ENCODE measurements at regions not wholly inside any gene's neighbourhood (a gene's known extent, or its start where the extent isn't known, plus 50 kb on each side); places are given as distances from the start of the nearest gene placed in this dataset.
"Not testable (repeated sequence)": the region's sequence is repeated elsewhere in the genome, so short reads cannot be mapped to it uniquely, and the experiment has no call there.

DNA sequence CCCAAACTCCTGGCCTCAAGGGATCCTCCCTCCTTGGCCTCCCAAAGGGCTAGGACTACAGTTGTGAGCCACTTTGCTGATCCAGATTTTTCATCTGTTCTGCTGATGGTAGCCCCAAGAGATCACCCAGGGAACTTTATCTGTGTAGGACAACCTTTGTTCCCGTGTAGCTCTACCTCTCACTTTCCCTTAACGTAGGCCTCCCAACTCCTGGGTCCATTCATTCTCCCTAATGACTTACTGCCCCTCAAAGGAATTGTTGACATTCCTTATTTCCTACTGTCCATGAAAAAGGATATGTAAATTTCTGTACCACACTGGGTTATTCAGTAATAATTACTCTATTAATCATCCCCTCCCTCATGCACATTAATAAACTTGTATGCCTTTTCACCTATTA, 51.0 kb upstream of the PHF24 start:
- DNase-seq = no peak

DNA sequence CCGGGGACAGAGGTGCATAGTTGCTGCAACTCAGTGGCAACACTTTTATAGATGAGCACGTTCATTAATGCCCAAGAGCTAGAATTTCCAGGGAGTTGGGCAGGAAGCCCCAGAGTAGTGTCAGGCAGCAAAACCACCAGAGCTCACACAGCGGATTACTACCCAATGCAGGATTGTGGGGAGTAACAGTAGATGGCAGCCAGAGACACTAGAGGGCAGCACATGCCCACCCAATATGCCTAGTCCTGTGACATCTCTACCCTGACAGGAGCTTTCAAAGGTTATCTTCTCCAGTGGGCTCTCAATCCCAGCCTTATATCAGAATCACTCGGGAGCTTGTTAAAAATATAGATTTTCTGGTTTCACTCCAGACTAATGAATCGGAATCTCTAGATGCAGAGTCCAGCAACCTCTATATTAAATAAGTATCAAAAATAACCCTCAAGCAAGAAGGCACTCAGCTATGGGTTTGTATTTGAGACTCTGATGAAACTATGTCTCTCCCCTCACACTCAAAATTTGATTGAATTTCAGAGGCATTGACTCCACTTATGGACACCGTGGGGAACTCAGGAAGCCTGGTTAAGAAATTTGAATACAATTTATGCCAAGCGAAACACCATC, 58.4 kb upstream of the PHF24 start:
- peak; percentile 77 to 80 for DNase-seq

- DNase-seq = no peak
Observed at GRCh38 chr9:34898846-34899245, 59.2 kb upstream of the PHF24 start.

- no peak for DNase-seq
Observed at GRCh38 chr9:34896112-34896511, 62.0 kb upstream of the PHF24 start.

DNA sequence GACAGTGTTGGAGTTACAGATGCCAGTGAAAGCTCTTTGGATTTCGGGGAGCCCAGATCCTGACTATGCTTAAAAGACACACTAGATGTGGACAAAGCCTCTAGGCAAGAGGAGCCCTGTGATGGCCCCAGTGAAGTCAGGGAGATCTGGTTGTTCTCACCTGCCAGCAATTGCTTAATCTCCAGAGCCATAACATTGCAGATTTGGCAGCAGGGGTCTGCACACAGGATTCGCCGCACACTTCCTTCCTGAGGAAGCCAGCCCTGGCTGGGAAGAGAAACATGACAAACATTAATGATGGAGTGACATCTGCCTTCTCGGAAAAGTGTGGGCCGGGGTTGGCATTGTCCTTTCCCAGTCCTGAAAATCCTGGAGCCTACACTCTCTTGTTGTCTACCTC, 65.2 kb upstream of the PHF24 start:
- DNase-seq = no peak

DNA sequence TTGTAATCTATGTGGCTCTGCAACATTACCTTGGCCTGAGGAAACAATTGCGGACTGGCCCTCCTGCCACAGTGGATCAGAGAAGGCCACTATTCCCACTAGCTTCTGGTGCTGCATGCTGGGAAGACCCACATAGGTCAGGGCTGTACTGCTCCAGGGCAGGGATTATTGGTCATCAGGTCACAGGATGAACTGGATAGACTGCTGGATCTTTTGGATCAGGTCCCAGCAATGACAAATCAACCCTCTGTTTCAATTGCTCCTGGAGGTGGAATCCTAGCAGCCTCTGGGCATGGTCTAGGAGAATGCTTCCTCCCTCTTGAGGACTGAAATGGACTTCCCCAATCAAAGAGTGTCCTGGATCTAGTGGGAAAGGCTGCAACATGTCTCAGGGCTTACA, 66.7 kb upstream of the PHF24 start:
- no peak for DNase-seq

DNA sequence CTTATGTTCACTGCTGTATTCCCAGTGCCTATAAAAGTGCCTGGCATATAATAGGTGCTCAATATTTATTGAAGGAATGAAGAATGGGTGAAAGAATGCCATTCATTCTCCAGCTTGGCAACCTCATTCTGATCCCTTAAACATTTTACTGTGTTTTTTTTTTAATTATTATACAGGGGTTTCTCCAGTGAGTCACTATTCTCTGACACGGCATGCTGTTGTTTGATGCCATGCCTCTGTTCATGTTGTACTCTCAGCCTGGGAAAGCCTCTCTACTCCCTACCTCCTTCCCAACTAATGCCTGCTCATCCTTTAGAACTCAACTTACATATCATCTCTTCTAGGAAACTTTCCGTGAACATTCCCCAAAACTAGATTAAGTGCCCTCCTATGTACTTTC, 70.2 kb upstream of the PHF24 start:
- DNase-seq = no peak

DNA sequence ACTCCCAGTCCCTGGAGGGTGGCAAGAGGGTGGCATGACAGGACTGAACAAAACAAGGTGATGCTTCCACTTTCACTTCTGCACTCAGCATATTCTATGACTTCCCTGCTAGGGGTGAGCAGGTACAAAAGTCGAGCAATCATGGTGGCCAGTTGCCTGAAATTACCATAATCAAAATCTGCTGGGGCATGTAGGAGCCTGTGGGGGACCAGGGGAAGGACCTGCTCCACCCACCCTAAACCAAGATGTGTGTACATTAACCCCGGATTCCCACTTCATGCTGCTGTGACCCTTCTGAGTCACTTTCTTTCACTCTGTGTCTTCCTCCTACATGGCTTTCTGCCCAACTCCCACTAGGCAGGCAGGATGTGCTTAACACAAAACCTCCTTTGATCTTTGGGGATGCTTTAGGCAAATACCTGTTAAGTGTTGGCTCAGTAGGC, 73.3 kb upstream of the PHF24 start:
- DNase-seq = no peak

DNA sequence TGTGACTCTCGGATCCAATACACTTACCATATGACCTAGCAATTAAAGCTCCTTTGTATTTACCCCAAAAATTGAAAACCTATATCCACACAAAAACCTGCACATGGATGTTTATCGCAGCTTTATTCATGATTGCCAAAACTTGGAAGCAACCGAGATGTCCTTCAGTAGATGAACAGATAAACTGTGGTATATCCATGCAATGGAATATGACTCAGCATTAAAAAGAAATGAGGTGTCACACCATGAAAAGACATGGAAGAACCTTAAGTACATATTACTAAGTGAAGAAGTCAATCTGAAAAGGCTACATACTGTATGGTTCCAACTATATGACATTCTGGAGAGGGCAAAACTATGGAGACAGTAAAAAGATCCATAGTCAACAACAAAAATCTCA, 82.0 kb upstream of the PHF24 start:
- DNase-seq = no peak

- no peak for DNase-seq
Observed at GRCh38 chr9:34869390-34869789, 88.7 kb upstream of the PHF24 start.

DNA sequence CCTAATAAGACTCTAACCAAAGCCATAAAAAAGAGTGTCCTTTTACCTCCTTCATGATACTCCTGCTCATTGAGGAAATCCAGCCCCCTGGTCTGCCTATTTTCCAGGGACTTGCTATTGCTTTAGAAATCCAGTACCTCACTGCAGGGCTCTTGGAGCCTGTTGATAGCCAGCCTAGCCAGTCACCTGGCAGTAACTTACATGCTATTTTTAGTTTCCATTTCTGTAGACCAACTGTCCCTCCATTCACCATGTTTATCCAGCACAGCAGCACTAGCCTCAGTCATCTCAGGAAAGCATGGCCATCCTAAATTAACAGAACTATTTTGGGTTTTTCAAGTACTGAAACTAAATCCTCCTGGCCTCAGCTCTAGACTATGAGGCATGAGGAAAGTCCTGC, 91.5 kb upstream of the PHF24 start:
- no peak for DNase-seq

- no peak for DNase-seq
Observed at GRCh38 chr9:34863426-34863825, 94.7 kb upstream of the PHF24 start.

- DNase-seq = no peak
Observed at GRCh38 chr9:34862836-34863235, 95.2 kb upstream of the PHF24 start.

DNA sequence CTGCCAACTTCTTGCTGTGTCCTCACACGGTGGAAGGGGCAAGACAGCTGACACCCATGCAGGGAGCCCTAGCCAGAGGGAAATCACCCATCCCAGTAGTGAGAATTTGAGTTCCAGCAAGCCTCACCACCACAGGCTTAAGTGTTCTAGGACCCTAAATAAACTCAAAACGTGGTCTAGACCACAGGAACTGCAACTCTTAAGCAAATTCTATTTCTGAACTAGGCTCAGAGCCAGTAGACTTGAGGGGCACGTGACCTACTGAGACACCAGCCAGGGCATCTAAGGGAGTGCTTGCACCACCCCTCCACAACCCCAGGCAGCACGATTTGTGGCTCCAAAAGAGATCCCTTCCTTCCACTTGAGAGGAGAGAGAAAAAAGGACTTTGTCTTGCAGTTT, 96.0 kb upstream of the PHF24 start:
- no peak for DNase-seq

DNA sequence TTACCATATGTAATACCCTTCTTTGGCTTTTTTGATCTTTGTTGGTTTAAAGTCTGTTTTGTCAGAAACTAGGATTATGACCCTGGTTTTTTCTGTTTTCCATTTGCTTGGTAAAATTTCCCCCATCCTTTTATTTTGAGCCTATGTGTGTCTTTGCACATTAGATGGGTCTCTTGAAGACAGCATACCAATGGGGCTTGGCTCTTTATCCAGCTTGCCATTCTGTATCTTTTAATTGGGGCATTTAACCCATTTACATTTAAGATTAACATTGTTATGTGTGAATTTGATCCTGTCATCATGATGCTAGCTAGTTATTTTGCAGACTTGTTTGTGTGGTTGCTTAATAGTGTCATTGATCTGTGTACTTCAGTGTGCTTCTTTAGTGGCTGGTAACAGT, 103.1 kb upstream of the PHF24 start:
- DNase-seq = not testable (repeated sequence)

DNA sequence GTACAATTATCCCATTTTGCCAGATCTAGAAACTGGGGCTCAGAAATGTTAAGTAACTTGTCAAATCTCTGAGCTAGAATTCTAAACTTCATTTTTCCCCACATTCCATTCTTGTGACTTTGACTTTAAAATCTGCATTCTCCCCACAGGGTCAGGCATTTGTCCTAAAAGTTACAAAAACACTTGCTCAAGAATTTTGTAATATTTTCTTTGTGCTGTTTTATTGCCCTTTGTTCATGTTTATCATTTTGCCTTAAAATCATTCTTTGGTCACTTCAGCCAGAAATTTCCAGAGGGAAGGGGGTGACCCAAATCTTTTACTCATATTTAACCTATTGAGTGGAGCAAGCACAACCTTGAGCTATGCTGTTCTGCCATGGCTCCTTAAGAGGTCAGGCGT, 120.1 kb upstream of the CCL21 start:
- no peak for DNase-seq

- DNase-seq = no peak
Observed at GRCh38 chr9:34826999-34827538, 117.1 kb upstream of the CCL21 start.

DNA sequence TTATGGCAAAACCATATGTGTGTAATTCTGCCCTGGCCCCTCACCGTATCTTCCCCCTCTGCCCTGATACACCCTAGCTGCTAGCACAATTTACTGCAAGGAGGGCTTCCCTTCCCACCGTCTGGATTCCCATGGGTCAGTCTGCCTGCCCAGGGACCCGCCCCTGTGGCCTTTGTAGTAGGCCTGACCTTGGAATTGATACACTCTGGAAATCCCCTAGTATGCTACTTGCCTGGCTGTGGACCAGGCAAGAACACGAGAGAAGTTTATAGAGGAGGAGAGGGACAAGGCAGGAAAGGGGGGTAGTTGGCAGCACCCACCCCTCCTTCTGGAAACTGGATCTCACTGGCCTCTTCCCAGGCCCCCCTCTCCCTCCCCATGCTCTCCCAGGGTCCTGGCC, 115.8 kb upstream of the CCL21 start:
- DNase-seq = no peak

- no peak for DNase-seq
Observed at GRCh38 chr9:34823778-34824177, 113.8 kb upstream of the CCL21 start.

GRCh38 chr9:34810187-34810524, 100.2 kb upstream of the CCL21 start:
- no peak for DNase-seq

GRCh38 chr9:34809504-34810186, 99.7 kb upstream of the CCL21 start:
- DNase-seq = no peak

DNA sequence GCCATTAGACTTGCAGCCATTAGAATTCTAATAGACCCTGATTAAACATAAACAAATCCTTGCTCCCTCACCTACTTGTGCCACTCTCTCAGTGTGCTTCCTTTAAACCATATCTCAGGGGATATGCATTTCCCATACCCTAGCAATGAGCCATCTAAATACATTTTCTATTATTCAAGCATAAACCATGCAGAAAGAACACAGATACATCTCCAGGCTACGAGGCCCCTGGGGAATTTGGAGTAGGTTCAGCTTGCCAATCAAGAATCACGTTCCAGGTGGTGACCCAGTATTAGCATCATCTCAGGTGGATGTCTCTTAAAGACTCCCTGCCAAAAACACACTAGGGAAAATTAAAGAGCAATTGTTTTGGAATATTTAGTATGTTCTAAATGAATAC, 93.0 kb upstream of the CCL21 start:
- no peak for DNase-seq

- no peak for DNase-seq
Observed at GRCh38 chr9:34797367-34797766, 87.4 kb upstream of the CCL21 start.

GRCh38 chr9:34796924-34797323, 87.0 kb upstream of the CCL21 start:
- no peak for DNase-seq

DNA sequence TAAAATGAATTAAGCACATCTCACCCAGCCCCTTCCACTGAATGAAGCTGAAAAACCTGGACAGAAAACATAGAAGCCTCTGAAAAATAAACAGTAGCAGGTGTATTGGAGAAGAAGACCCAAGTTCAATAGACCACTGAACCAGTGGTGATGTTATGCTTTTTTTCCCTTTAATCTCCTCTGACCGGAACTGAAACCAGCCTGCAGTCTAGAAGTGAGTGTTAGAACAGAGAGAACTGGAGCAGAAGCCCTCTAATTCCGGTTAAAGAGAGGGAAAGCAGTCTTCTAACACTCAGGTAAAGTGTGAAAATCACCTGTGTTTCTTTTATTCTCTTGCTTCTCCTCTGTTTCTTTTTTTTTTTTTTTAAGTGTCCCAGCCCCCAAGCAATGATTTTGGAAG, 83.5 kb upstream of the CCL21 start:
- no peak for DNase-seq

Measured in CD4-positive, alpha-beta T cell treated with Interleukin-1 beta for 1 hour (primary cell).